ENCODE measurements at regions not wholly inside any gene's neighbourhood (a gene's known extent, or its start where the extent isn't known, plus 50 kb on each side); places are given as distances from the start of the nearest gene placed in this dataset.

- FAIRE-seq (no peak), DNase-seq (ENCODE audit: extremely low spot score, insufficient read length, low read depth) (no peak)
Observed at GRCh38 chr4:179539641-179540040, 2097.4 kb upstream of the AGA start.

GRCh38 chr4:179543771-179544170 lies 2101.5 kb upstream of the AGA start:
- DNase-seq (ENCODE audit: extremely low spot score, insufficient read length, low read depth) (no peak), FAIRE-seq (no peak)

GRCh38 chr4:179544496-179544895 lies 2102.3 kb upstream of the AGA start:
- DNase-seq (ENCODE audit: extremely low spot score, insufficient read length, low read depth) (no peak), FAIRE-seq (no peak)

- FAIRE-seq (no peak), DNase-seq (ENCODE audit: extremely low spot score, insufficient read length, low read depth) (no peak)
Observed at GRCh38 chr4:179552131-179552530, 2109.9 kb upstream of the AGA start.

GRCh38 chr4:179563741-179564140 lies 2121.5 kb upstream of the AGA start:
- DNase-seq (ENCODE audit: extremely low spot score, insufficient read length, low read depth), result no peak
- no peak for FAIRE-seq

- no peak for FAIRE-seq
Observed at GRCh38 chr4:179569549-179569948, 2127.3 kb upstream of the AGA start.

GRCh38 chr4:179582164-179582905 lies 2140.1 kb upstream of the AGA start:
- DNase-seq (ENCODE audit: extremely low spot score, insufficient read length, low read depth), result no peak
- no peak for FAIRE-seq

More at GRCh38 chr4:179569549-179569948, 2127.3 kb upstream of the AGA start:
- no peak for DNase-seq (ENCODE audit: extremely low spot score, insufficient read length, low read depth)

- FAIRE-seq (no peak), DNase-seq (ENCODE audit: extremely low spot score, insufficient read length, low read depth) (no peak)
Observed at GRCh38 chr4:179583221-179583620, 2141.0 kb upstream of the AGA start.

GRCh38 chr4:179584101-179584500 lies 2141.9 kb upstream of the AGA start:
- DNase-seq (ENCODE audit: extremely low spot score, insufficient read length, low read depth), result no peak

GRCh38 chr4:179585761-179586160 lies 2143.5 kb upstream of the AGA start:
- no peak for FAIRE-seq
- no peak for DNase-seq (ENCODE audit: extremely low spot score, insufficient read length, low read depth)

More at GRCh38 chr4:179584101-179584500, 2141.9 kb upstream of the AGA start:
- FAIRE-seq, result no peak

GRCh38 chr4:179586460-179586859 lies 2144.2 kb upstream of the AGA start:
- no peak for FAIRE-seq
- DNase-seq (ENCODE audit: extremely low spot score, insufficient read length, low read depth), result no peak

GRCh38 chr4:179595671-179596410 lies 2153.6 kb upstream of the AGA start:
- DNase-seq (ENCODE audit: extremely low spot score, insufficient read length, low read depth) (no peak), FAIRE-seq (no peak)

GRCh38 chr4:179596621-179597020 lies 2154.4 kb upstream of the AGA start:
- no peak for FAIRE-seq
- DNase-seq (ENCODE audit: extremely low spot score, insufficient read length, low read depth), result no peak

- FAIRE-seq, result no peak
- no peak for DNase-seq (ENCODE audit: extremely low spot score, insufficient read length, low read depth)
Observed at GRCh38 chr4:179597301-179597700, 2155.1 kb upstream of the AGA start.

GRCh38 chr4:179601671-179602070 lies 2159.4 kb upstream of the AGA start:
- FAIRE-seq (no peak), DNase-seq (ENCODE audit: extremely low spot score, insufficient read length, low read depth) (no peak)

- DNase-seq (ENCODE audit: extremely low spot score, insufficient read length, low read depth) (no peak), FAIRE-seq (no peak)
Observed at GRCh38 chr4:179605196-179605595, 2163.0 kb upstream of the AGA start.

GRCh38 chr4:179607003-179607402 lies 2164.8 kb upstream of the AGA start:
- FAIRE-seq (no peak), DNase-seq (ENCODE audit: extremely low spot score, insufficient read length, low read depth) (no peak)

- DNase-seq (ENCODE audit: extremely low spot score, insufficient read length, low read depth) (no peak), FAIRE-seq (no peak)
Observed at GRCh38 chr4:179615704-179616103, 2173.5 kb upstream of the AGA start.

GRCh38 chr4:179618966-179619365 lies 2176.7 kb upstream of the AGA start:
- FAIRE-seq (no peak), DNase-seq (ENCODE audit: extremely low spot score, insufficient read length, low read depth) (no peak)

GRCh38 chr4:179624768-179625181 lies 2182.5 kb upstream of the AGA start:
- FAIRE-seq (no peak), DNase-seq (ENCODE audit: extremely low spot score, insufficient read length, low read depth) (no peak)

- DNase-seq (ENCODE audit: extremely low spot score, insufficient read length, low read depth), result no peak
Observed at GRCh38 chr4:179625406-179625805, 2183.2 kb upstream of the AGA start.

More at GRCh38 chr4:179625406-179625805, 2183.2 kb upstream of the AGA start:
- FAIRE-seq, result no peak
